ENCODE measurements at regions not wholly inside any gene's neighbourhood (a gene's known extent, or its start where the extent isn't known, plus 50 kb on each side); places are given as distances from the start of the nearest gene placed in this dataset.

DNA sequence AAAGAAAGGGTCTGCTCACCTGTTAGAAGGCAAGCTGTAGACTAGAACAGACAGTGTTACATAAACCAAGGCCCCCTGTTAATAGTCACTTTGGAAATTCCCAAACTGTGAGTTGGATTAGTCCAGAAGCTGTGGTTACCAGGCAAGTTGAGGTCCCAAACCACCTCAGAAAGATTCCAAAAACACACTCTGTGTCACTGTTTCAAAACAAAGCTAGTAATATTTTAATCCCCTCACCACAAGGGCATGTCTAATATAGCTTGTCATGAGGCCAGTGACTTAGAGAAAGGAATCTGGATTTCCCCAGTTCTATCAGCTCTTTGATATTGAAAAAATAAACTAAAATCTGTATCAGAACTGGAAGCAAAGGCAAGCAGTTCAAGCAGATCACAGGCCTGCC, 244.6 kb downstream of the HAO1 start:
- Histone ChIP-seq H3K27me3 (ENCODE audit: control insufficient read depth in 3 of 3, insufficient read depth in 3 of 3, low read depth in 1 of 3, low read length in 3 of 3) (no peaks in the 10 kb centered on the region), H2BK12ac (ENCODE audit: low read length) (no peak overlapping the region), H3K9me3 (replicated peaks in 1 of 2; ENCODE audit: control insufficient read depth in 2 of 2, insufficient read depth in 1 of 2, low read depth in 1 of 2, low read length in 2 of 2) (no peaks in the 10 kb centered on the region), H3K27ac (replicated peaks; ENCODE audit: low read length) (no peak overlapping the region), H3K18ac (ENCODE audit: low read length) (no peak overlapping the region), H2BK120ac (ENCODE audit: low read depth, low read length) (no peak overlapping the region), H3K4me1 (ENCODE audit: control insufficient read depth in 2 of 2, insufficient read depth in 1 of 2, low read depth in 1 of 2, low read length in 2 of 2) (no peaks in the 10 kb centered on the region), H3K4me2 (ENCODE audit: insufficient read depth, low read length, poor library complexity, severe bottlenecking) (no peak overlapping the region), H3K14ac (ENCODE audit: low read length) (no peak overlapping the region), H3K23ac (ENCODE audit: low read depth, low read length, poor library complexity) (no peak overlapping the region), H2BK15ac (ENCODE audit: low read length) (no peak overlapping the region), H3K9ac (ENCODE audit: low read depth, low read length, poor library complexity) (no peak overlapping the region), H3K4me3 (ENCODE audit: low read length in 2 of 2) (no peak overlapping the region), H2AK5ac (ENCODE audit: low read depth, low read length) (no peak overlapping the region), H2AFZ (ENCODE audit: low read length) (no peak overlapping the region), H4K8ac (ENCODE audit: low read depth, low read length) (no peak overlapping the region), H3K36me3 (replicated peaks in 1 of 2; ENCODE audit: control insufficient read depth in 2 of 2, insufficient read depth in 2 of 2, low read length in 2 of 2) (no peaks in the 10 kb centered on the region), H3K79me1 (ENCODE audit: low read depth, low read length) (no peaks in the 10 kb centered on the region), H4K91ac (ENCODE audit: low read depth, low read length, poor library complexity) (no peak overlapping the region), H3K4ac (ENCODE audit: low read length) (no peak overlapping the region), H2BK5ac (ENCODE audit: low read length) (no peak overlapping the region)
- no peak for DNase-seq (ENCODE audit: low spot score)

DNA sequence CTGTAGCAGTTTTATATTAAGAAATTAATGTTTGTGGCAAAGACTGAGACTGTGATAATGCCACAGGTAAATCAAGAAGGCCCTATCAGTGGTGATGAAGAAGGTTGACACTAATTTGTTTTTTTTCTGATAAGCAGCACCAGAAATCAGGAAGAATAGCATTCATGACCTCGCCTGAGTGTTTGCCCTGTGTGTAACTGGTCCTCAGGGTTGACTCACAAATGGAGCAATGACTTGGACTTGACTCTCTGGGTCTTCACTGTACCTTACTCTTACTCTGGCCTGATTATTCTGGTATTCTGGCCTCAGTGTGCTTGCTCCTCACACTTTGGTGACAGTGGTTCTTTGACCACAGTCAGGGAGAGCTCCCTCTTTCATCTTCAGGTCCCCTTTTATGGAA, 243.9 kb downstream of the HAO1 start:
- Histone ChIP-seq H4K91ac (ENCODE audit: low read depth, low read length, poor library complexity) (no peak overlapping the region), H3K14ac (ENCODE audit: low read length) (no peak overlapping the region), H3K4me1 (ENCODE audit: control insufficient read depth in 2 of 2, insufficient read depth in 1 of 2, low read depth in 1 of 2, low read length in 2 of 2) (no peaks in the 10 kb centered on the region), H3K27me3 (ENCODE audit: control insufficient read depth in 3 of 3, insufficient read depth in 3 of 3, low read depth in 1 of 3, low read length in 3 of 3) (no peaks in the 10 kb centered on the region), H3K18ac (ENCODE audit: low read length) (no peak overlapping the region), H2BK120ac (ENCODE audit: low read depth, low read length) (no peak overlapping the region), H3K4me3 (ENCODE audit: low read length in 2 of 2) (no peak overlapping the region), H3K27ac (replicated peaks; ENCODE audit: low read length) (no peak overlapping the region), H3K79me1 (ENCODE audit: low read depth, low read length) (no peaks in the 10 kb centered on the region), H3K4me2 (ENCODE audit: insufficient read depth, low read length, poor library complexity, severe bottlenecking) (no peak overlapping the region), H3K23ac (ENCODE audit: low read depth, low read length, poor library complexity) (no peak overlapping the region), H2AFZ (ENCODE audit: low read length) (no peak overlapping the region), H2BK5ac (ENCODE audit: low read length) (no peak overlapping the region), H2BK12ac (ENCODE audit: low read length) (no peak overlapping the region), H3K4ac (ENCODE audit: low read length) (no peak overlapping the region), H2BK15ac (ENCODE audit: low read length) (no peak overlapping the region), H2AK5ac (ENCODE audit: low read depth, low read length) (no peak overlapping the region), H3K9ac (ENCODE audit: low read depth, low read length, poor library complexity) (no peak overlapping the region), H4K8ac (ENCODE audit: low read depth, low read length) (no peak overlapping the region), H3K36me3 (replicated peaks in 1 of 2; ENCODE audit: control insufficient read depth in 2 of 2, insufficient read depth in 2 of 2, low read length in 2 of 2) (no peaks in the 10 kb centered on the region), H3K9me3 (replicated peaks in 1 of 2; ENCODE audit: control insufficient read depth in 2 of 2, insufficient read depth in 1 of 2, low read depth in 1 of 2, low read length in 2 of 2) (peaks cover 0 to 2% of the 10 kb centered on the region in 2 donors)
- WGBS, 2 donors (ENCODE audit: extremely low coverage in 2 of 2, insufficient read length in 2 of 2, insufficient replicate concordance in 1 of 2): no CpG with 5 or more reads among the region's 1 CpG
- DNase-seq (ENCODE audit: low spot score): no peak

DNA sequence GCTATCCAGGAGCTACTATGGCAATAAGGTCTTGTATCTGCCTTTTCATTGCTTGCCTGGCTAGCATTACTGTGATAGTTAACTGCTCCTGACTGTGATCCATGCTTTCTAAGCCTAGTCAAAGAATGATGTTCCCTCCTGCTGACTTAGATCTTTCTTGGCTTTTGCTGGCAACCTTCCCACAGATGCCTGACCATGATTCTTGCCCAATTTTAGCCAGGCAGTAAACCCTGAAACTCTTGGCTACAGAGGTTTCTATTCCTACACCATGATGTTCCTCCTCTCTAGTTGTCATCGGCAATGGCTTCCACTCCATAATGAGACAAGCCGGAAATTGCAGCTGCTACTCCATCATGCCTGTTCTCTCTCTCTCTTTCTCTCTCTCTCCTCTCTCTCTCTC, 238.1 kb downstream of the HAO1 start:
- H4K8ac ChIP-seq (ENCODE audit: low read depth, low read length): no peak overlapping the region
- no peak overlapping the region for H3K9ac ChIP-seq (ENCODE audit: low read depth, low read length, poor library complexity)
- DNase-seq (ENCODE audit: low spot score): no peak
- no peak overlapping the region for H2BK120ac ChIP-seq (ENCODE audit: low read depth, low read length)
- H3K36me3 ChIP-seq (replicated peaks in 1 of 2; ENCODE audit: control insufficient read depth in 2 of 2, insufficient read depth in 2 of 2, low read length in 2 of 2): no peaks in the 10 kb centered on the region
- no peak overlapping the region for H3K18ac ChIP-seq (ENCODE audit: low read length)
- H2BK12ac ChIP-seq (ENCODE audit: low read length): no peak overlapping the region
- no peak overlapping the region for H3K4me2 ChIP-seq (ENCODE audit: insufficient read depth, low read length, poor library complexity, severe bottlenecking)
- H3K23ac ChIP-seq (ENCODE audit: low read depth, low read length, poor library complexity): no peak overlapping the region
- no peak overlapping the region for H3K4me3 ChIP-seq (ENCODE audit: low read length in 2 of 2)
- H3K14ac ChIP-seq (ENCODE audit: low read length): no peak overlapping the region
- WGBS, 2 donors (ENCODE audit: extremely low coverage in 2 of 2, insufficient read length in 2 of 2, insufficient replicate concordance in 1 of 2): no CpG with 5 or more reads among the region's 2 CpGs
- peaks cover 0 to 6% of the 10 kb centered on the region in 2 donors for H3K4me1 ChIP-seq (ENCODE audit: control insufficient read depth in 2 of 2, insufficient read depth in 1 of 2, low read depth in 1 of 2, low read length in 2 of 2)
- H2AK5ac ChIP-seq (ENCODE audit: low read depth, low read length): no peak overlapping the region
- no peak overlapping the region for H2AFZ ChIP-seq (ENCODE audit: low read length)
- H3K4ac ChIP-seq (ENCODE audit: low read length): no peak overlapping the region
- no peak overlapping the region for H4K91ac ChIP-seq (ENCODE audit: low read depth, low read length, poor library complexity)
- H2BK15ac ChIP-seq (ENCODE audit: low read length): no peak overlapping the region
- H3K79me1 ChIP-seq (ENCODE audit: low read depth, low read length): no peaks in the 10 kb centered on the region
- no peak overlapping the region for H3K27ac ChIP-seq (replicated peaks; ENCODE audit: low read length)
- no peaks in the 10 kb centered on the region for H3K27me3 ChIP-seq (ENCODE audit: control insufficient read depth in 3 of 3, insufficient read depth in 3 of 3, low read depth in 1 of 3, low read length in 3 of 3)
- H2BK5ac ChIP-seq (ENCODE audit: low read length): no peak overlapping the region
- peaks cover 0 to 2% of the 10 kb centered on the region in 2 donors for H3K9me3 ChIP-seq (replicated peaks in 1 of 2; ENCODE audit: control insufficient read depth in 2 of 2, insufficient read depth in 1 of 2, low read depth in 1 of 2, low read length in 2 of 2)

DNA sequence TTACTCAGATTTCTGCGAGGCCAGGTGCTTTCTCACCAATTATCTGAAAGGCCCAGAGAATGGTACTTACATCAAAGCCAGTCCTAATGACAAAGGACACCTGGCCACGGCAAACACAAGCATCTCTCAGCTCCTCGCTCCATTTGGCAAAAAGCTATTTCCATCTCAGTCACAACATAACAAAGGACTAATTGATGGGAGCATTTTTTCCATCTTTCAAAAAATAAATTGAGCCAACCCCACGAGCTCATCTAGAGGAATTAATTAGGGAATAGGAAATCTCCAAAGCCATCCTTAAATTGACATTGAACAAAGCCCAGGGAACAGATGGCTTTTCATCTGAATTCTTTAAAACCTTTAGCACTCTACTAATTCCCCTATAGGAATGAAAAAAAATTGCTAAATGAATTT, 236.7 kb downstream of the HAO1 start:
- H2BK120ac ChIP-seq (ENCODE audit: low read depth, low read length): no peak overlapping the region
- no peak overlapping the region for H4K91ac ChIP-seq (ENCODE audit: low read depth, low read length, poor library complexity)
- no peak for DNase-seq (ENCODE audit: low spot score)
- no peak overlapping the region for H3K4me3 ChIP-seq (ENCODE audit: low read length in 2 of 2)
- H3K27me3 ChIP-seq (ENCODE audit: control insufficient read depth in 3 of 3, insufficient read depth in 3 of 3, low read depth in 1 of 3, low read length in 3 of 3): no peaks in the 10 kb centered on the region
- no peak overlapping the region for H2BK15ac ChIP-seq (ENCODE audit: low read length)
- H4K8ac ChIP-seq (ENCODE audit: low read depth, low read length): no peak overlapping the region
- H2AFZ ChIP-seq (ENCODE audit: low read length): no peak overlapping the region
- no peak overlapping the region for H3K4me2 ChIP-seq (ENCODE audit: insufficient read depth, low read length, poor library complexity, severe bottlenecking)
- H3K18ac ChIP-seq (ENCODE audit: low read length): no peak overlapping the region
- no CpG with 5 or more reads among the region's 4 CpGs for WGBS, 2 donors (ENCODE audit: extremely low coverage in 2 of 2, insufficient read length in 2 of 2, insufficient replicate concordance in 1 of 2)
- H3K27ac ChIP-seq (replicated peaks; ENCODE audit: low read length): no peak overlapping the region
- no peak overlapping the region for H2BK12ac ChIP-seq (ENCODE audit: low read length)
- no peak overlapping the region for H3K9ac ChIP-seq (ENCODE audit: low read depth, low read length, poor library complexity)
- H3K36me3 ChIP-seq (replicated peaks in 1 of 2; ENCODE audit: control insufficient read depth in 2 of 2, insufficient read depth in 2 of 2, low read length in 2 of 2): no peaks in the 10 kb centered on the region
- H3K9me3 ChIP-seq (replicated peaks in 1 of 2; ENCODE audit: control insufficient read depth in 2 of 2, insufficient read depth in 1 of 2, low read depth in 1 of 2, low read length in 2 of 2): peaks cover 0 to 2% of the 10 kb centered on the region in 2 donors
- H3K4me1 ChIP-seq (ENCODE audit: control insufficient read depth in 2 of 2, insufficient read depth in 1 of 2, low read depth in 1 of 2, low read length in 2 of 2): peaks cover 0 to 6% of the 10 kb centered on the region in 2 donors
- H2AK5ac ChIP-seq (ENCODE audit: low read depth, low read length): no peak overlapping the region
- H3K4ac ChIP-seq (ENCODE audit: low read length): no peak overlapping the region
- no peak overlapping the region for H3K23ac ChIP-seq (ENCODE audit: low read depth, low read length, poor library complexity)
- H3K14ac ChIP-seq (ENCODE audit: low read length): no peak overlapping the region
- H3K79me1 ChIP-seq (ENCODE audit: low read depth, low read length): no peaks in the 10 kb centered on the region
- no peak overlapping the region for H2BK5ac ChIP-seq (ENCODE audit: low read length)

All from neuronal stem cell (in vitro differentiated cells).